ENCODE measurements at regions not wholly inside any gene's neighbourhood (a gene's known extent, or its start where the extent isn't known, plus 50 kb on each side); places are given as distances from the start of the nearest gene placed in this dataset.

DNA sequence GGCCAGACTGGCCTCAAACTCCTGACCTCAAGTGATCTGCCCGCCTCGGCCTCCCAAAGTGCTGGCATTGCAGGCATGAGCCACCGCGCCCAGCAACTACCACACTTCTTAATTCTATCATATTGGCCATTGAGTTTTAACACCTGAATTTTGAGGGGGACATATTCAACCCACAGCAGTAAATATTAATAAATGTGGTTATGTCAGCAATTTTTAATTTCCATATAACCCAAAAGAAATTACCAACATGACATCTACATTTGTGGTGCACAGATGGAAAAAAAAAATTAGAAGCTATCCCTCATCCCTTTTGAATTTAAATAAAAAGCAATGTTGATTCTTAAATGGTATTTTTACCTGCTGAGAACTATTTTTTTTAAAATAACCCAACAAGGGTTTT, 88.7 kb downstream of the SLITRK6 start:
- TF ChIP-seq, protein P1, sequence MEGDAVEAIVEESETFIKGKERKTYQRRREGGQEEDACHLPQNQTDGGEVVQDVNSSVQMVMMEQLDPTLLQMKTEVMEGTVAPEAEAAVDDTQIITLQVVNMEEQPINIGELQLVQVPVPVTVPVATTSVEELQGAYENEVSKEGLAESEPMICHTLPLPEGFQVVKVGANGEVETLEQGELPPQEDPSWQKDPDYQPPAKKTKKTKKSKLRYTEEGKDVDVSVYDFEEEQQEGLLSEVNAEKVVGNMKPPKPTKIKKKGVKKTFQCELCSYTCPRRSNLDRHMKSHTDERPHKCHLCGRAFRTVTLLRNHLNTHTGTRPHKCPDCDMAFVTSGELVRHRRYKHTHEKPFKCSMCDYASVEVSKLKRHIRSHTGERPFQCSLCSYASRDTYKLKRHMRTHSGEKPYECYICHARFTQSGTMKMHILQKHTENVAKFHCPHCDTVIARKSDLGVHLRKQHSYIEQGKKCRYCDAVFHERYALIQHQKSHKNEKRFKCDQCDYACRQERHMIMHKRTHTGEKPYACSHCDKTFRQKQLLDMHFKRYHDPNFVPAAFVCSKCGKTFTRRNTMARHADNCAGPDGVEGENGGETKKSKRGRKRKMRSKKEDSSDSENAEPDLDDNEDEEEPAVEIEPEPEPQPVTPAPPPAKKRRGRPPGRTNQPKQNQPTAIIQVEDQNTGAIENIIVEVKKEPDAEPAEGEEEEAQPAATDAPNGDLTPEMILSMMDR (conservative IDR thresholded peaks at IDR 0.05): no peak
- no peak for TF ChIP-seq EZH2 (IDR thresholded peaks at IDR 0.05; ENCODE audit: low read depth)

All from PC-9 (cell line).